ENCODE measurements at regions not wholly inside any gene's neighbourhood (a gene's known extent, or its start where the extent isn't known, plus 50 kb on each side); places are given as distances from the start of the nearest gene placed in this dataset.
"Not testable (repeated sequence)": the region's sequence is repeated elsewhere in the genome, so short reads cannot be mapped to it uniquely, and the experiment has no call there.

DNA sequence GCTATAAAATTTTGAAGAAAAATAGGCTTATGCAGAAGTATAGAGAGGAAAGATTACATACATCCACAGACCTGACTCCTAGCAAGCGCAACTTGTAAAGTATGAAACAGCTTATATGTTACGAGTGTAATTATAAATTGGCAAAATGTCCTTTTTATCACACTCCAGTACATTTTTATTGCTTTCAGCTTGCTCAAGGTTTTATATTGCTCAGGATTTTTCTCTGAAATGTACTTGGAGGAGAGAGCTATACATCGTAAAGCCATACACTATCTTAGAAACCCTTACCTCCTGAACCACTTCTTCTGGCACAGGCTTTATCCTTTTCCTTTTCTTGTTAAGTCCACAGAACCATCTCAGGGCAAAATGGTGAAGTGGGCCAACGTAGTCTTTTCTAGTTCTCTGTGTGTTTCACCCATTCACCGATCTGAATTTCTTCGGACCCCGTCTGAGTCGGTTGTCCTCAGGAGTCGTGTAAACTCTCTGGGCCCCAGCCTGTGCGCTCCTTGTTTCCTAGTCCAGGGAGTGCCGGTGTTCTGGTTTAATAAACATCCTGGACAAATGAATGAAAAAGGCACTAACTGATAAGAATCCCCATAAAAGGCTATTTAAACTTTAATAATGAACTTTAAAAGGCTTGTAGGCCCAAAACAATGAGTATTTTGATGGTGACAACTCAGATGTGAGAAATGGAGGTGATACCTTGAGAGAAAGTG, 150.2 kb upstream of the SPATA31A3 start:
- TF ChIP-seq, protein P1, sequence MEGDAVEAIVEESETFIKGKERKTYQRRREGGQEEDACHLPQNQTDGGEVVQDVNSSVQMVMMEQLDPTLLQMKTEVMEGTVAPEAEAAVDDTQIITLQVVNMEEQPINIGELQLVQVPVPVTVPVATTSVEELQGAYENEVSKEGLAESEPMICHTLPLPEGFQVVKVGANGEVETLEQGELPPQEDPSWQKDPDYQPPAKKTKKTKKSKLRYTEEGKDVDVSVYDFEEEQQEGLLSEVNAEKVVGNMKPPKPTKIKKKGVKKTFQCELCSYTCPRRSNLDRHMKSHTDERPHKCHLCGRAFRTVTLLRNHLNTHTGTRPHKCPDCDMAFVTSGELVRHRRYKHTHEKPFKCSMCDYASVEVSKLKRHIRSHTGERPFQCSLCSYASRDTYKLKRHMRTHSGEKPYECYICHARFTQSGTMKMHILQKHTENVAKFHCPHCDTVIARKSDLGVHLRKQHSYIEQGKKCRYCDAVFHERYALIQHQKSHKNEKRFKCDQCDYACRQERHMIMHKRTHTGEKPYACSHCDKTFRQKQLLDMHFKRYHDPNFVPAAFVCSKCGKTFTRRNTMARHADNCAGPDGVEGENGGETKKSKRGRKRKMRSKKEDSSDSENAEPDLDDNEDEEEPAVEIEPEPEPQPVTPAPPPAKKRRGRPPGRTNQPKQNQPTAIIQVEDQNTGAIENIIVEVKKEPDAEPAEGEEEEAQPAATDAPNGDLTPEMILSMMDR (IDR thresholded peaks at IDR 0.05), result not testable (repeated sequence)
- not testable (repeated sequence) for TF ChIP-seq POLR2A, EP300, POLR2AphosphoS5 (IDR thresholded peaks at IDR 0.05)
